ENCODE measurements at regions not wholly inside any gene's neighbourhood (a gene's known extent, or its start where the extent isn't known, plus 50 kb on each side); places are given as distances from the start of the nearest gene placed in this dataset.

DNA sequence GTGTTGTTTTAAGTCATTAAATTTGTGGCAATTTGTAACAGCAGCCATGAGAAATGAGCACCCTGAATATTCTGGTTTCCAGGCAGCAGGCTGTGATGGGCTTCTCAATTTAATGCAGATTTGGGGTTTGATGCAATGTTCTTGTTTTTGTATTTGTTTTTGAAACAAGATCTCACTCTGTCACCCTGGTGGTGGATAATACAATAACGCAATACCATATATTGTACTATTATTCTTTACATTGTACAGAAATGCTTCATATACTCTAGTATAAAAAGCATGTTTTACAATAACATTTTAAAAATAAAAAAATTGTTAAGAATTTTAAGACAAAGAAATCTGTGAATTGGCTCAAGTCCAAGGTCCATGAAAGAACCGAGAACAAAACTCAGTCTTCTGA, 129.1 kb downstream of the USP46 start:
- DNase-seq = no peak

DNA sequence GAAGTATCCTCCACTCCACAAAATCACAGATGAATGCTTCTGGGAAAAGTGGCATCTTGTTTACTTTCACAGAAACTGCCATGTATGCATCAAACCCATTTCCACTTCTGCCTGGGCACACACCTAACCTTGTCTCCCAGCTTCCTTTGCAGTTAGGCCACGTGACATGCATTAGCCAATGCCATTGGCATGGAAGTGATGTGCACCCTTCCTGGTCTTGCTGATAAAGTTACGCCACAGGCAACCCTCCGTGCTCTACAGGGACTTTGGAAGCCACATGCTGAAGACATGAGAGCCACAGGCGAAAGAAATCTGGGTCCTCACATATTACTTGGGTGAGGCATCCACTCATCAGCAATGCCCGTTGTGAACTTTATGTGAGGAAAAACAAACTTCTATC, 123.3 kb downstream of the USP46 start:
- no peak for DNase-seq
